C4-2B (cell line): ENCODE measurements at regions not wholly inside any gene's neighbourhood (a gene's known extent, or its start where the extent isn't known, plus 50 kb on each side); places are given as distances from the start of the nearest gene placed in this dataset.

Experiments
- H3K27ac ChIP-seq: fragments of 450-650 bp; 2 replicates; pipeline ENCODE4 v1.5.1; 2017
- CTCF ChIP-seq: fragments of 450-650 bp; conservative IDR thresholded peaks from 2 replicates; pipeline ENCODE4 v1.5.1; 2017; ENCODE audit warnings: mild to moderate bottlenecking
- ZFX ChIP-seq: fragments of 450-650 bp; IDR thresholded peaks from 2 replicates; pipeline ENCODE4 v1.6.1; 2017

GRCh38 chr5:28473531-28474107 lies 1435.2 kb upstream of the CDH9 start:
- TF ChIP-seq CTCF (peak; percentile 72), ZFX (no peak)
- no peak overlapping the region for H3K27ac ChIP-seq

- no peak for TF ChIP-seq CTCF
- TF ChIP-seq ZFX = no peak
- H3K27ac ChIP-seq = no peak overlapping the region
Observed at GRCh38 chr5:28468166-28468565, 1429.8 kb upstream of the CDH9 start.

- no peak overlapping the region for H3K27ac ChIP-seq
- TF ChIP-seq ZFX (no peak), CTCF (no peak)
Observed at GRCh38 chr5:28463728-28464127, 1425.3 kb upstream of the CDH9 start.

GRCh38 chr5:28451483-28451882 lies 1413.1 kb upstream of the CDH9 start:
- TF ChIP-seq ZFX = no peak
- no peak overlapping the region for H3K27ac ChIP-seq

- TF ChIP-seq ZFX = no peak
- TF ChIP-seq CTCF = no peak
- no peak overlapping the region for H3K27ac ChIP-seq
Observed at GRCh38 chr5:28450997-28451396, 1412.6 kb upstream of the CDH9 start.

- TF ChIP-seq CTCF (no peak), ZFX (no peak)
- H3K27ac ChIP-seq = no peak overlapping the region
Observed at GRCh38 chr5:28448791-28449190, 1410.4 kb upstream of the CDH9 start.

GRCh38 chr5:28430565-28431178 lies 1392.3 kb upstream of the CDH9 start:
- no peak overlapping the region for H3K27ac ChIP-seq
- TF ChIP-seq ZFX (no peak), CTCF (no peak)

- H3K27ac ChIP-seq = no peak overlapping the region
- TF ChIP-seq CTCF (no peak), ZFX (no peak)
Observed at GRCh38 chr5:28421141-28421540, 1382.8 kb upstream of the CDH9 start.
